C4-2B (cell line): ENCODE measurements at regions not wholly inside any gene's neighbourhood (a gene's known extent, or its start where the extent isn't known, plus 50 kb on each side); places are given as distances from the start of the nearest gene placed in this dataset.

Source experiments
- H3K27ac ChIP-seq: fragments of 450-650 bp; 2 replicates; pipeline ENCODE4 v1.5.1; 2017
- ZFX ChIP-seq: fragments of 450-650 bp; IDR thresholded peaks from 2 replicates; pipeline ENCODE4 v1.6.1; 2017
- TF ChIP-seq, protein P1 (sequence below): fragments of 450-650 bp; conservative IDR thresholded peaks from 2 replicates; pipeline ENCODE4 v1.5.1; 2017; ENCODE audit warnings: mild to moderate bottlenecking

DNA sequence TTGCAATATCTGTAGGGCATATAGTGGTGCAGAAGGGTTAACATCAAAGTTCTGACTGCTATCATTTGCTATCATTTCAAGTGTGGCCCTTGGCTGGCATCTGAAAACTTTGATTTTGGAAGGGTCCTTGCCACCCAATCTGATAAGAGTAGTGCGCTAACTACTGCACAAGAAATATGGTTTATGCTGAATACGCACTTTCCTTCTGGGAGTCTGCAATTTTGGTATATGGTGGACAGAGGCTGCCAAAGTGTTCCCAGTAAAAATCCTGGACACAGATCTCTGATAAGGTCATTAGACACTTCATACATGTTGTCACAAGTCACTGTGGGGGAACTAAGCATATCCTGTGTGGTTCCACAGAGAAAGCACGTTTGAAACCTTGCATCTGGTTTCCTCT lies 461.6 kb upstream of the CDH11 start:
- H3K27ac ChIP-seq = no peak overlapping the region
- TF ChIP-seq, protein P1, sequence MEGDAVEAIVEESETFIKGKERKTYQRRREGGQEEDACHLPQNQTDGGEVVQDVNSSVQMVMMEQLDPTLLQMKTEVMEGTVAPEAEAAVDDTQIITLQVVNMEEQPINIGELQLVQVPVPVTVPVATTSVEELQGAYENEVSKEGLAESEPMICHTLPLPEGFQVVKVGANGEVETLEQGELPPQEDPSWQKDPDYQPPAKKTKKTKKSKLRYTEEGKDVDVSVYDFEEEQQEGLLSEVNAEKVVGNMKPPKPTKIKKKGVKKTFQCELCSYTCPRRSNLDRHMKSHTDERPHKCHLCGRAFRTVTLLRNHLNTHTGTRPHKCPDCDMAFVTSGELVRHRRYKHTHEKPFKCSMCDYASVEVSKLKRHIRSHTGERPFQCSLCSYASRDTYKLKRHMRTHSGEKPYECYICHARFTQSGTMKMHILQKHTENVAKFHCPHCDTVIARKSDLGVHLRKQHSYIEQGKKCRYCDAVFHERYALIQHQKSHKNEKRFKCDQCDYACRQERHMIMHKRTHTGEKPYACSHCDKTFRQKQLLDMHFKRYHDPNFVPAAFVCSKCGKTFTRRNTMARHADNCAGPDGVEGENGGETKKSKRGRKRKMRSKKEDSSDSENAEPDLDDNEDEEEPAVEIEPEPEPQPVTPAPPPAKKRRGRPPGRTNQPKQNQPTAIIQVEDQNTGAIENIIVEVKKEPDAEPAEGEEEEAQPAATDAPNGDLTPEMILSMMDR = no peak
- no peak for TF ChIP-seq ZFX

DNA sequence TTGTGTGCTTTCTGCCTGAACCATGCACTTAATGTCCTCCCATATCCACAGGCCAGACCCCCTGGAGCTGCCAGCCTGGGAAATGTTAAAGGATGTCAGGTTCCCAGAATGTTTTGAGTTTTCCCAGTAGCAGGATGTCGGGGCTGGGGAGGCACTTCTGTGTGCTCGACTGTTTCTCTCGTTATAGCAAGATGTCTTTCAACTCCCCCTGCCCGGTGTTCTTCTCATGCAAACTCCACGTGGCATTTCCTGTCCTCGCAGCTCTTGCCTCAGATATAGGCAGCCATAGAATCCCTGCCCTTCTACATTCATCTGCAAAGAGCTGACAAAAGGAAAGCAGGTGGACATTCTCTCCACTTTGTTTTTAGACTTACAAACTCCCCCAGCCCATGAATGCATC lies 457.2 kb upstream of the CDH11 start:
- TF ChIP-seq ZFX = no peak
- TF ChIP-seq, protein P1 = no peak
- H3K27ac ChIP-seq = no peak overlapping the region

DNA sequence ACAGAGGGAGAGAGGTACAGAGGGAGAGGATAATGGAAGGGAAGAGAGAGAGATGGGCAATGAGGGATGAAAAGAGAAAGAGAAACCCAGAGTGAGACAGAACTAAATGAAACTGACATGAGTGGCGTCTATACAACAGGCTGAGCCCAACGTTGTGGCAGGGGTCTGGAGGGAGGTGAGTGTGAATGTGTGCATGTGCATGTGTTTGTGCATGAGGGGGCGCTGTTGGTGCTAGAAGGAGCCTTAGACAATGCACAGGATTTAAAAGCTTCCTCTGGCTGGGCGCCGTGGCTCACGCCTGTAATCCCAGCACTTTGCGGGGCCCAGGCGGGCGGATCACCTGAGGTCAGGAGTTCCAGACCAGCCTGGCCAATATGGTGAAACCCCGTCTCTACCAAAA lies 454.8 kb upstream of the CDH11 start:
- no peak overlapping the region for H3K27ac ChIP-seq

GRCh38 chr16:65576139-65576538 lies 454.3 kb upstream of the CDH11 start:
- TF ChIP-seq, protein P1 = no peak
- no peak for TF ChIP-seq ZFX
- H3K27ac ChIP-seq = no peak overlapping the region

More for the DNA sequence above, 454.8 kb upstream of the CDH11 start:
- TF ChIP-seq, protein P1 = 0 out of 2 replicates have a peak, but pooled peaks have one; percentile 17
- no peak for TF ChIP-seq ZFX

DNA sequence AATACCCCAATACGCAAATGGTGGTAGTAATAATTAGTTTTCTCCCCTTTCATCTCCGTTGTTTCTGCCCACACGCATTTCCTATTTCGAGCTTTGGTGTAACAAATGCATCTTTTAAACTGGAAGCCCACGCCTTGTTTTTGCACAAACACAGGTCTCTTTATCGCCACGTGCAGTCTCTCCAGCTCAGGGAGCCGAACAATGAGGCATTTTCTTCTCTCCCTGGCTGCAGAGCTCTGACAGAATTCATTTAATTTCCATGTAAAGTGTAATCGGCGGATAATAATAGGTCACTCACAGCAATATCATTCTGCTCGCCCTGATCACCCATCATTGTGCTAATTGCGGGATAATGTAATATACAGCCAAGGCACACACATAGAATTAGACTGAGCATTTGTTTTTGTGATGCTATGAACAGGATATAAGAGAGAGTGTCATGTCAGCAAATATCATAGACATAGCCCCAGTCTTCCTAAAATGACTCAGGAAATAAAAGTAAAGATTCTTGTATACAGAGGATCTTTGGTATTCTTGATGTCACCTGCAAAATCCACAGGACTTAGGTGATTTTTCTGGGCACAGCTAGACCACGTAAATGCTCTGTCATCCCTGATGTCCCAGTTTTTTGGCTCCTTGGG lies 452.6 kb upstream of the CDH11 start:
- TF ChIP-seq, protein P1 = no peak
- no peak for TF ChIP-seq ZFX
- H3K27ac ChIP-seq = no peak overlapping the region

DNA sequence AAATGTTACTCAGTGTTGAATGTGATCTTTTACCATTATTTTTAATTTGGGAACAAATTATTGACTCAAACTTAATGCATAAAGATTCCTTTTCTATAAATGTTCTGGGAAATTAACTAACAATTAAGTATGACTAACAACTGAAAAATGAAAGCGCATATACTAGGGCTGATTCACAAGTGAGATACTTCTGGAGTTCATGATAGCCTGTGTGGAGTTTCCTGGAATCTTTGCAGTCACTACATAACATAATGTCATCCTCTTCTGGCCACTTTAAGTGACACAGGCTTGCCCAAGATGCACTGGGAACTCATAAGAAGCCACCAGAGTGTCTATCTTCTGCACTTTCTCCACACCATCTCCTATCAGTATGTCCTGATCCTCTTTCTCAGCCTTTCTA lies 450.3 kb upstream of the CDH11 start:
- TF ChIP-seq, protein P1 = no peak
- TF ChIP-seq ZFX = no peak
- H3K27ac ChIP-seq = no peak overlapping the region

- no peak overlapping the region for H3K27ac ChIP-seq
Measured at GRCh38 chr16:65570261-65570660, 448.4 kb upstream of the CDH11 start.

More at GRCh38 chr16:65570261-65570660, 448.4 kb upstream of the CDH11 start:
- TF ChIP-seq ZFX = no peak
- TF ChIP-seq, protein P1 = no peak
